ENCODE measurements at regions not wholly inside any gene's neighbourhood (a gene's known extent, or its start where the extent isn't known, plus 50 kb on each side); places are given as distances from the start of the nearest gene placed in this dataset.

GRCh38 chr1:168387781-168388760 lies 107.4 kb downstream of the TBX19 start:
- Histone ChIP-seq H3K4me3 (no peak overlapping the region), H3K27me3 (no peaks in the 10 kb centered on the region), H3K4me1 (no peaks in the 10 kb centered on the region), H3K27ac (no peak overlapping the region), H3K36me3 (no peaks in the 10 kb centered on the region), H3K9me3 (no peaks in the 10 kb centered on the region)
- 71% methylated on average over 5 of the region's 5 CpGs for WGBS, 2 donors
- no peak for DNase-seq (ENCODE audit: low spot score in 2 of 2)
- TF ChIP-seq POLR2A (IDR thresholded peaks at IDR 0.05) (no peak), EP300 (IDR thresholded peaks at IDR 0.05) (no peak), CTCF (IDR thresholded peaks at IDR 0.05) (no peak)

GRCh38 chr1:168386949-168387586 lies 106.4 kb downstream of the TBX19 start:
- Histone ChIP-seq H3K4me3 (no peak overlapping the region), H3K27ac (no peak overlapping the region), H3K9me3 (no peaks in the 10 kb centered on the region), H3K36me3 (no peaks in the 10 kb centered on the region), H3K4me1 (no peaks in the 10 kb centered on the region), H3K27me3 (no peaks in the 10 kb centered on the region)
- TF ChIP-seq CTCF (IDR thresholded peaks at IDR 0.05): no peak
- WGBS, 2 donors: 32 to 38% methylated on average over 25 of the region's 25 CpGs
- no peak for DNase-seq (ENCODE audit: low spot score in 2 of 2)

DNA sequence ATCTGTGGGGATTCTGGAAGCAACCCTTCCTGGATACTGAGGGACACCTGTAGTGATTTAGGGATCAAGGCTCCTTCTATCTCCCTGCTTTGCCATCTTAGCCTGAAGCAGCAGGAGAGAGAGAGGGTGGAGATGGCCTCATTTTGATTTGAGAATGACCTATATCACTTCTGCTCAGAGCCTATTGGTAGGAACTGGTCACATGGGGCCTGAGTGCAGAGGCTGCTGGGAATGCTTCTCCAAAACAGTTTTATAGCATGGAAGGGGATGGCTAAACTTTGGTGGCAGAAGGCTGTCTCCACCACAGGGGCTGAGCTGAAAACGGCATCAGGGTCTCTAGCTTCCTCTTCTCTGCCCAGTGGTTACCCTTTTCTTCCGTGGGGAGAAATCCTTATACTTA lies 105.8 kb downstream of the TBX19 start:
- H3K27ac ChIP-seq: no peak overlapping the region
- DNase-seq (ENCODE audit: low spot score in 2 of 2): no peak
- H3K36me3 ChIP-seq: no peaks in the 10 kb centered on the region
- H3K27me3 ChIP-seq: no peaks in the 10 kb centered on the region
- H3K4me1 ChIP-seq: no peaks in the 10 kb centered on the region
- 72 to 73% methylated on average over 2 of the region's 2 CpGs for WGBS, 2 donors
- no peaks in the 10 kb centered on the region for H3K9me3 ChIP-seq
- no peak overlapping the region for H3K4me3 ChIP-seq
- no peak for TF ChIP-seq POLR2A (IDR thresholded peaks at IDR 0.05)

GRCh38 chr1:168381850-168382249 lies 101.2 kb downstream of the TBX19 start:
- Histone ChIP-seq H3K9me3 (no peaks in the 10 kb centered on the region), H3K4me1 (no peaks in the 10 kb centered on the region), H3K27me3 (no peaks in the 10 kb centered on the region), H3K4me3 (no peak overlapping the region), H3K27ac (no peak overlapping the region), H3K36me3 (no peaks in the 10 kb centered on the region)
- DNase-seq (ENCODE audit: low spot score in 2 of 2): no peak
- no peak for TF ChIP-seq POLR2A (IDR thresholded peaks at IDR 0.05)
- no peak for TF ChIP-seq CTCF (IDR thresholded peaks at IDR 0.05)
- no peak for TF ChIP-seq EP300 (IDR thresholded peaks at IDR 0.05)

DNA sequence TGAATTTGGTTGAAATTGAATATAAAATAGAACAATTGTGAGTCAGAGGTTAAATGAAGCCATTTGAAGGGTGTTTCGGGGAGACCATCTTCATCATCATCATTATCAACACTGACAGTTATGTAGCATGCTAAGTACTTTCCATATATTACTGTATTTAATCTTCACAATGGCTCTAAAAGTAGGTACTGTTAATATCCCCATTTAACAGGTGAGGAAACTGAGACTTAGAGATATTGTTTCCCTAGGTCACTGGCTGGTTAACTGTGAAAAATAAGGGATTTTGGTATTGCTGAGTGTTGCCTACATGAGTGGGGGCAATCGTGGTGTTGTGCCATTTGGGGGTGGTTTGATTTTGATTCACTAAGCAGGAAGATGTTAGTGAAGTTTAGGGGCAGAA lies 100.3 kb downstream of the TBX19 start:
- Histone ChIP-seq H3K36me3 (no peaks in the 10 kb centered on the region), H3K4me1 (no peaks in the 10 kb centered on the region), H3K9me3 (no peaks in the 10 kb centered on the region), H3K4me3 (no peak overlapping the region), H3K27me3 (no peaks in the 10 kb centered on the region), H3K27ac (no peak overlapping the region)
- TF ChIP-seq EP300 (IDR thresholded peaks at IDR 0.05) (no peak), POLR2A (IDR thresholded peaks at IDR 0.05) (no peak), CTCF (IDR thresholded peaks at IDR 0.05) (no peak)
- 75 to 84% methylated on average over 2 of the region's 2 CpGs for WGBS, 2 donors
- no peak for DNase-seq (ENCODE audit: low spot score in 2 of 2)

Data from tibial nerve (tissue), 4 donors.